ENCODE measurements at regions not wholly inside any gene's neighbourhood (a gene's known extent, or its start where the extent isn't known, plus 50 kb on each side); places are given as distances from the start of the nearest gene placed in this dataset.

GRCh38 chr21:20167059-20167458, 831.1 kb upstream of the NCAM2 start:
- TF ChIP-seq, protein P1, sequence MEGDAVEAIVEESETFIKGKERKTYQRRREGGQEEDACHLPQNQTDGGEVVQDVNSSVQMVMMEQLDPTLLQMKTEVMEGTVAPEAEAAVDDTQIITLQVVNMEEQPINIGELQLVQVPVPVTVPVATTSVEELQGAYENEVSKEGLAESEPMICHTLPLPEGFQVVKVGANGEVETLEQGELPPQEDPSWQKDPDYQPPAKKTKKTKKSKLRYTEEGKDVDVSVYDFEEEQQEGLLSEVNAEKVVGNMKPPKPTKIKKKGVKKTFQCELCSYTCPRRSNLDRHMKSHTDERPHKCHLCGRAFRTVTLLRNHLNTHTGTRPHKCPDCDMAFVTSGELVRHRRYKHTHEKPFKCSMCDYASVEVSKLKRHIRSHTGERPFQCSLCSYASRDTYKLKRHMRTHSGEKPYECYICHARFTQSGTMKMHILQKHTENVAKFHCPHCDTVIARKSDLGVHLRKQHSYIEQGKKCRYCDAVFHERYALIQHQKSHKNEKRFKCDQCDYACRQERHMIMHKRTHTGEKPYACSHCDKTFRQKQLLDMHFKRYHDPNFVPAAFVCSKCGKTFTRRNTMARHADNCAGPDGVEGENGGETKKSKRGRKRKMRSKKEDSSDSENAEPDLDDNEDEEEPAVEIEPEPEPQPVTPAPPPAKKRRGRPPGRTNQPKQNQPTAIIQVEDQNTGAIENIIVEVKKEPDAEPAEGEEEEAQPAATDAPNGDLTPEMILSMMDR (IDR thresholded peaks at IDR 0.05; ENCODE audit: extremely low read depth in 1 of 2, insufficient read depth in 1 of 2, low read depth in 1 of 2, low read length in 2 of 2): no peak
- TF ChIP-seq POLR2AphosphoS5 (IDR thresholded peaks at IDR 0.05; ENCODE audit: insufficient read depth, low read depth, low read length) (no peak), POLR2A (IDR thresholded peaks at IDR 0.05; ENCODE audit: low read depth, low read length) (no peak), EZH2 (IDR thresholded peaks at IDR 0.05; ENCODE audit: borderline replicate concordance, low read depth, low read length, severe bottlenecking) (no peak), MYC (IDR thresholded peaks at IDR 0.05; ENCODE audit: low read depth, low read length) (no peak)

Data from endothelial cell of umbilical vein (primary cell).